GM21529 (cell line): ENCODE measurements at regions not wholly inside any gene's neighbourhood (a gene's known extent, or its start where the extent isn't known, plus 50 kb on each side); places are given as distances from the start of the nearest gene placed in this dataset.
"Not testable (repeated sequence)": the region's sequence is repeated elsewhere in the genome, so short reads cannot be mapped to it uniquely, and the experiment has no call there.

Experiments
- ATAC-seq: cut with Tn5 transposase; IDR thresholded peaks from one replicate; pipeline ENCODE4 v1.9.1; 2021; ENCODE audit not compliant: unreplicated experiment

DNA sequence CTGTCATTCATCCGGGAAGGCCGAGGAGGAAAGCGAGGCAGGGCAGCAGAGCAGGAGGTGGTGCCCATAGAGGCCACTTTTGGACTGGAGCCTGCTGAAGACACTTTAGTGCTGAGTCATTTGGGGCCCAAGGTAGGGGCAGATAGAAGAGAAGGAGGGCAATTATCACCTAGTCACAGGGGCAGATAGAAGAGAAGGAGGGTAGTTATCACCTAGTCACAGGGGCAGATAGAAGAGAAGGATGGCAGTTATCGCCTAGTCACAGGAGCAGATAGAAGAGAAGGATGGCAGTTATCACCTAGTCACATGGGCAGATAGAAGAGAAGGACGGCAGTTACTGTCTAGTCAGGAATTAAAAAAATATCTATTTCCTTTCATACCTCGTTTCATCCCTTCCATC, 1372.6 kb downstream of the FOXD4L5 start:
- not testable (repeated sequence) for ATAC-seq

GRCh38 chr9:63909076-63909475, 1375.9 kb downstream of the FOXD4L5 start:
- not testable (repeated sequence) for ATAC-seq

GRCh38 chr9:63899637-63900190, 1385.3 kb downstream of the FOXD4L5 start:
- ATAC-seq, result not testable (repeated sequence)

DNA sequence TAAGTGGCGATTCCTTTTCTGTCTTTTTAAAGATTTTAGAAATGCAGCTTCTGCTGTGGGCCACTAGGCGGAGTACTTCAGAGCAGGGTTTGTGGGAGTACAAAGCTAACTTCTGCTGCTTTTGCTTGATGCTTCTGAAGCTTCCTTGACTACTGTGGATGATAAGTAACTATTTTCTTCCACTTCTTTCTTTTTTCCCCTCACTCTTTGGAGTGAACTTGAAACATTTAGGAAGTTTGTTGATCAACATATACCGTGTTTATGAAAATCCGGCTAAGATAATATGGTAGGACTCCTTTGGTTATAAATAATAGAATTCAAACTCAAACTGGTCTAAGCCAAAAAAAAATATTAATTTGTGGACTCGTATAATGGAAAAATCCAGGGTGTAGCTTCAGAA, 1403.6 kb downstream of the FOXD4L5 start:
- not testable (repeated sequence) for ATAC-seq

DNA sequence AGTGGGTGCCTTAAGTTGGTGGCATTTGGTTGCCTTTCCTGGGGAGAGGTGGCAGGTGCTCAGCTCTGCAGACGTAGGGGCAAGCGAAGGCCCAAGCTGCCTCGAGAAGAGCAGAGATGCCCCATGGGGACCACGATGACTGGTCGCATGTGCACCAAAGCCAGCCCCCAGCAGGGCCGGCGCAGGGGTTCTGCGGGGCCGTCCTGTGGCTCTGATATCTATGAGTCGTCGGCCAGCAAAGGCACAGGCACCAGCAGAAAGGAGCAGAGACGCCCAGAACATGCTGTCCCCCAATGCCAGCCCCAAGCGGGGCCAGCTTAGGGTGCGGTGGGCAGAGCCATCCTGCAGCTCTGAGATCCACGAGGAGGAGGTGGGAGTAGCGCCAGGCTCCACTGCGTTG, 1408.6 kb downstream of the FOXD4L5 start:
- not testable (repeated sequence) for ATAC-seq

DNA sequence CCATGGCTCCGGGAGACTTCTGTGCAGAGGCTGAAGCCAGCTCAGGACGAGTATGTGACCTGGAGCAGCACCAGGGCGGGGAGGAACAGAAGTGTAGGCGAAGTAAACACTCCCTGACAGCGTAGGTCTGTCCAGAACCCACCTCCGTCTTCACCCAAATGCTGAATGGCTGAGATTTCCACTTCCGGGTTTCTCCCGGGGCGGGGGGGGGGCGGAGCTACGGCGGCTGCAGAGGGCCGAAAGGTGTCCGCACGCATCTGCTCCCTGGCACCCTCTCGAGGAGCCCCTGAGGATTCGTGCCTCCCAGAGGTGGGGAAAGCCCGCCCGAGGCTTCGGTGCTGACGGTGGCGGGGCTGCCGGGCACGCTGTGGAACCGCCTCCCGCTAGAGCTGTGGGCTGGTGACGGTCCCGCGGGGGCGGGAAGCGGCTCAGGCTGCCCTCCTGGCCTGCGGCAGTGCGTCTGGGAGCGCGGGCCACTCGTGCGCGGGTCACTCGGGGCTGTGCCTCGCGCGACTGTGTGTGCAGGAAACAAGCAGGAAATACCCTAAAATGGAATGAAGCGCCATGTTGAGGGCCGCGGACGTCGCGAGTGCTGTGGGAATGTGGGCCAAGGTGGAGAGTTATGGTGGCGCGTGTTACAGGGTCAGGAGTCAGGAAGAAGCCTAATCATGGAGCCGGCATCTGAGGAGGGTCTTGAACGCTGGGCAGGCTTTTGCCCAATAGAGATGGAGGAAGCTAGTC, 1425.4 kb downstream of the FOXD4L5 start:
- ATAC-seq, result no peak

DNA sequence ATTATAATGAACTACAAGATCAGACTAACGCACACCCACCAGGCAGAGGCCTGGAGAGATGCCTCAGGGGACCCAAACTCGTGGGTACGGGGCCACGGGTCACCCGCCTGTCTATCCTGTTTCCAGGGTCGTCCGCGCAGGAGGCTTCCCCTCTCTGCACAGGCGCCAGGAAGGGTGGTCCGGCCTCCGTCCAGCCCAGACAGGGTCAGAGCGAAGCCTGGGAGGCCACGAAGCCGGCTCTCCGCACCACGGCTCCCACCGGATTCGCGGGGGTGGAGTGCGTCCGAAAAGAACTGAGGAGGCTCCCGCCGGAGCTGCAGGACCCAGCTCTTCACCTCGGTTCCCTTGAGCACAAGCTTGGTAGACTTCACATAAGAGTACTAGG, 1425.9 kb downstream of the FOXD4L5 start:
- not testable (repeated sequence) for ATAC-seq

- not testable (repeated sequence) for ATAC-seq
Observed at GRCh38 chr9:63853140-63853751, 1431.8 kb downstream of the FOXD4L5 start.

DNA sequence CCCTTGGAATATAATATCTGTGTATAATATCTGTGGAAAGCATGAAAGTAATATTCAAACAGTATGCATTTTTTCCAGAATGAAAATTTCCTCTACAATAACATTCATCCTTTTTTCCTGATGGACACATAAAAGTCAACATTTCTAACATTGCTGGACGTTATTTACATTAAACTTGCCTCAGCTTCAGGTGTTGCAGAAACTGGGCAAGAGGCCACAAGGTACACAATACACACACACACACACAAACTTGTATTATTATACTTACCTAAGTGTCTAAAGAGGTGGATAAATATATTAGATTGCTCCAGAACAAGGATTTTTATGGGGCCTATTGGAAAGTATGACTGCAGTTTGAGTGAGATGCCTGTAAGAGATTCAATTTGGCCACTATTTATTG, 1460.2 kb downstream of the FOXD4L5 start:
- not testable (repeated sequence) for ATAC-seq

DNA sequence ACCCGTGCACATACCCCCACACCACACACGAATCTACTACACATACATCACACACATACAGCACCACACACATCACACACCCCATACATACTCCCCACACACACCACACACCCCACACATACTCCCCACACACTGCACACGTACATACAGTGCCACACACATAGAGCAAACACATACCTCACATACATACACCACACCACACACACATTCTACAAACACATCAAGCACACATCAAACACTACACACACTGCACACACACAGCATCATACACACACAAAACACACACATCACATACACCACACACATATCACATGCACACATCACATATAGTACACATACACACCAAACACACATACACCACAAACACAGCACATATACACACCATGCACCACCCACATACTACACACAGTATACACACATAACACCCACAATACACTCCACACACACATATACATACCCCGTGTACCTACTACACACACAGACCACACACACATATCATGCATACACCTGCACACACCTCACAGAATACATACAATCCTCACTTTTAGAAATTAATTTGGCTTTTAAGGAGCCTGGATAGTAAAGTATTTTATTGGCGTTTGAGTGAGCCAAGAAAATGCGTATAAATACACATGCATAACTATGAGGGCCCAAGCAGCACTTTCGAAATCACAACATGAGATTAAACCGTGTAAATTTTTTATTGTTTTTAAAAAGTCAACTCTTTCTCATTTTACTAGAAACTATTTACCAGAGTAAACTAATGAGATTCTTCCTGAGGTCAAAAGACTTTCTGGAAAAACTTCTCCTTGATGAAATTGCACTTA, 1461.4 kb downstream of the FOXD4L5 start:
- not testable (repeated sequence) for ATAC-seq

- ATAC-seq, result not testable (repeated sequence)
Observed at GRCh38 chr9:63822615-63823374, 1462.2 kb downstream of the FOXD4L5 start.

DNA sequence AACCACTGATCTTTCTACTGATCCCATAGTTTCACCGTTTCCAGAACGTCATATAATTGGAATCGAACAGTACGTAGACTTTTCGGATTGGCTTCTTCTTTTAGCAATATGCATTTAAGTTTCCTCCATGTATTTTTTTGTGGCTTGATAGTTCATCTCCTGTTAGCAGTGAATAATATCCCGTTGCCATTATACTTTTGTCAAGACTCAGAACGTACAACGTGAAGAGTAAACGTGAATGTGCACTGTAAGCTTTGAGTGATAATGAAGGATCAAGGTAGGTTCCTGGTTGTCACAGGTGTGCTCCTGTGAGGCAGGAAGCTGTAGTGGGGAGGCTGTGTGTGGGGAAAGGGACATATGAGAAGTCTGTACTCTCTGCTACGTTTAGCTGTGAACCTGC, 1463.7 kb downstream of the FOXD4L5 start:
- not testable (repeated sequence) for ATAC-seq

GRCh38 chr9:63820882-63821281, 1464.1 kb downstream of the FOXD4L5 start:
- not testable (repeated sequence) for ATAC-seq

DNA sequence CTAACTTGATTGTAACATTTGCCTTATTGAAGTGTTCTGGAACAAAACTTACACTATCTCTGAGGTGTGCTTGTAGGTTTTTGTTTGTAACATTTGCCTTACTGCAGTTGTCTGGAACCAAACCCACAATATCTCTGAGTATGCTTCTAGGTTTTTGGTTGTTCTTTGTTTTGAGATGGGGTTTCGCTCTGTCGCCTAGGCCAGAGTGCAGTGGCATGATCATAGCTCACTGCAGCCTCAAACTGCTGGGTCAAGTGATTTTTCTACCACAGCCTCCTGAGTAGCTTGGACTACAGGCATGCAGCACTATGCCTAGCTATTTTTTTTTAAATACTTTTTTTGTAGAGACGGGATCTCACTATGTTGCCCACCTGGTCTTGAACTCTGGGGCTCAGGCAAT, 1464.6 kb downstream of the FOXD4L5 start:
- not testable (repeated sequence) for ATAC-seq

DNA sequence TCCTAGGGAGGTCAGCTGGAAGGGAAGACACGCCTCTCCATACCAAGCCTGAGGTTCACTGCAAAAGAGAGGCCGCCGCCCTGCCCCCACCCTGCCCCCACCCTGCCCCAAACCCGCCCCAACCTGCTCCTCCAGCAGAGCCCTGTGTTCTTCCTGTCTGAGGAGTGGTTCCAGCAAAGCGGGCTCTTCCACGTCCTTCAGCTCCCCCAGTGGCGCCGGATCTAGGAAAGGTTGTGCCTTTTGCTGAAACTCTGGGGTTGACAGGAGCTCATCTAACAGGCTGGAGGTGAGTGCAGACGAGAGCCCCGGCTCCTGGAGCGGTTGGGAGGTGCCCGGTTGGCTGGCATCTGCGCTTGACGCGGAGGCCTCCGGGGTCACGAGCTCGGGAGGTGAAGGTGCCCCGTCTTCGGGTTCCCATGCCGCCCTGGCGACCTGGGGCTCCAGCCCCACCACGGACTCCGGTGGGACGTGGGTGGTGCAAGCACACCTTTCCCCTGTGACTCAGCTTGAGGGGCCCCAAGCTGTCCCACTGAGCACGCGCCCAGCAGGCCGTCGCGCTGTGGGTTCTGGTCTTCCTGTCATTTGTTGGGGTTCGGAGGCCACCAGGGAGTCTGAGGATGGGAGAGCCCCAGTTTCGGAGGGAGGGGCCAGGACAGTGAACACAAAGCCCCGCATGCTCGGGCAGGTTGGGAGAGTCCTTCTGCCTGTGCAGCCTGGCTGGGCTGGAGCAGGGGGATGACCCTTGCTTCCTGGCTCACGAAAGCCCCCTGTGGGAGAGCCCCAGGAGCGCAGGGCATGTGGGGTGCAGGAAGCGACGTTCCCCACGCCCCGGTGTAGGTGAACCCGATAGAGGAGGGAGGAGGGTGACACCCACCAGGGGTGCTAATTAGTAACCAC, 1467.1 kb downstream of the FOXD4L5 start:
- ATAC-seq, result peak; percentile 65

DNA sequence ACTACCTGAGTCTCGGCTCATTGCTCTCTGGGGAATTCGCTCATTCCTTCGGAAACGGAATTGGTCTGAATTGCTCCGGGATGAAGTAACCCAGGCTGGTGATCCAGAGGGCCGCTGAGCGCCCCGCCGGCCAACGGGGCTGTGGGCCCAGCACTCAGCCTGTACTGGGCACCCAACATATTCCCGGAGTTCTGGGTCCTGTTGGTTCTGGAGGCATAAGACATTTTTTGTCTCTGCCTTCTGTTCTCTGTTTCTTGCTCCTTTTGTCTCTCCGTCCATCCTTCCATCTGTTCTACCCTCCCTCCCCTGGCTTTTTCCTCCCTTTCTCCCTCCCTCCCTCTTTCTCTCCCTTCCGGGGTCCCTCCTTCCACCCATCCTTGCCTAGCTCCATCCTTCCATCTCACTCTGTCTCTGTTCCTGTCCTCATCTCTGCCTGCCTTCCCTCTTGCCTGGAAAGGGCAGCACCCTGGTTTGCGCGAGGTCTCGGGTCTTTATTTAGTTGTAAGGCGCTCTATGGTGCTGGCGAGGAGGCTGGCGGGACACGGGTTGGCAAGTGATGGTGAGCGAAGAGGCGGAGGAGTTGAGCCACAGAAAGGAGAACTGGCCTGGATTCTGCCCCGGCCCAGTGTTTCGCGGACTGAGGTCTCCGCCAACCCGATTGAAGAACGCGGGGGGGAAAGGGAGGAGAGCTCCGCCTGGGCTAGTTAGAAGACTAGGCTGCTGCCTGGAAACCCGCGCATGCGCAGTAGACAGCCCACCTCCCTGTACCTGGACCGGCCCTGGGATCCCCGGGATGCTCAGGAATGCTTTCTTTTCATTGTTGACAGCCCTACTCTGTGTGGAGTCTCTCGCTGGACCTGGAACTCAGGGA, 1468.0 kb downstream of the FOXD4L5 start:
- ATAC-seq, result peak; percentile 70

DNA sequence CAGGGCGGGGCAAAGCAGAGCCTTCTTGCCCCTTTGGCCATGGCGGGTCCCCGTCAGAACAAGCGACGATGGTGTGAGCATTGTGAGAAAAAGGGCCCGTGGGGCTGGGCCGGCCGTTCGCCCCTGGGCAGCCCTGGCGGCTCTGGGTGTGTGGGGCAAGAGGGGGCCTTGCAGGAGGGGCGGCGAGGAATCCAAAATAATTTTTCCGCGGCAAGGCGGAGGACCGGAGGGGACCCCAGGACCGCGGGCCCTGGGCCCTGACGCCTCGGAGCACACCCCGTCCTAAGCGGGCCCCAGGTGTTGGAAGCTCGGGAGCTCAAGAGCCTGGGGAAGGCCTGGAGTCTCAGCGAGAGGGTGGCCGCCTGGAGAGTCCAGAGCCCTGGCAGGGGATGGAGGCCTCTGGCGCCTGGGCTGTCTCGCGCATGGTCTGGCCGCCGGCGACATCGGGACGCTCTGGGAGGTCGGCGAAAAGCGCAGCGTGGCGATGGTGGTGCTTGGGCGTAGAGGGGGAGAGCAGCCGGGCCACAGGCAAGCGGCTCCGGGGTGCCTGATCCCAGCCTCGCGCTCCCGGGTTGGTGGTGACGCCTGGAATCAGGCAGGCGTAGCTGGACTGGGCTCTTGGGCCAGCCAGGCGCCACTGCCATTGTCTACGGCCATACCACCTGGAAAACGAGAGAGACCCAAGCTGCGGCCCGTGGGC, 1469.9 kb downstream of the FOXD4L5 start:
- ATAC-seq, result not testable (repeated sequence)

GRCh38 chr9:63813391-63814021, 1471.5 kb downstream of the FOXD4L5 start:
- ATAC-seq, result not testable (repeated sequence)
